Effector CD4-positive, alpha-beta T cell (primary cell): ENCODE measurements at regions not wholly inside any gene's neighbourhood (a gene's known extent, or its start where the extent isn't known, plus 50 kb on each side); places are given as distances from the start of the nearest gene placed in this dataset.
"Not testable (repeated sequence)": the region's sequence is repeated elsewhere in the genome, so short reads cannot be mapped to it uniquely, and the experiment has no call there.

Experiments used
- DNase-seq: peaks from one replicate; pipeline ENCODE4 v3.0.0-alpha.2; 2020

- DNase-seq = not testable (repeated sequence)
Observed at GRCh38 chr14:105740272-105740671, 213.9 kb downstream of the TMEM121 start.

- not testable (repeated sequence) for DNase-seq
Observed at GRCh38 chr14:105740961-105741360, 214.6 kb downstream of the TMEM121 start.

GRCh38 chr14:105741707-105742530 is 215.5 kb downstream of the TMEM121 start:
- not testable (repeated sequence) for DNase-seq

GRCh38 chr14:105742531-105742848 is 216.1 kb downstream of the TMEM121 start:
- no peak for DNase-seq

- DNase-seq = not testable (repeated sequence)
Observed at GRCh38 chr14:105742904-105743701, 216.7 kb downstream of the TMEM121 start.

GRCh38 chr14:105744213-105744787 is 217.9 kb downstream of the TMEM121 start:
- DNase-seq = not testable (repeated sequence)

GRCh38 chr14:105745433-105746123 is 219.2 kb downstream of the TMEM121 start:
- DNase-seq = no peak

- no peak for DNase-seq
Observed at GRCh38 chr14:105746124-105746514, 219.7 kb downstream of the TMEM121 start.

GRCh38 chr14:105746800-105747502 is 220.6 kb downstream of the TMEM121 start:
- not testable (repeated sequence) for DNase-seq

GRCh38 chr14:105747503-105748203 is 221.3 kb downstream of the TMEM121 start:
- not testable (repeated sequence) for DNase-seq

- no peak for DNase-seq
Observed at GRCh38 chr14:105748204-105748578, 221.8 kb downstream of the TMEM121 start.

GRCh38 chr14:105748710-105749109 is 222.3 kb downstream of the TMEM121 start:
- not testable (repeated sequence) for DNase-seq

GRCh38 chr14:105749870-105750541 is 223.6 kb downstream of the TMEM121 start:
- DNase-seq = not testable (repeated sequence)

- DNase-seq = not testable (repeated sequence)
Observed at GRCh38 chr14:105751291-105751751, 224.9 kb downstream of the TMEM121 start.

GRCh38 chr14:105752420-105752819 is 226.0 kb downstream of the TMEM121 start:
- not testable (repeated sequence) for DNase-seq

GRCh38 chr14:105760691-105761344 is 234.4 kb downstream of the TMEM121 start:
- DNase-seq = no peak

- not testable (repeated sequence) for DNase-seq
Observed at GRCh38 chr14:105761345-105761740, 235.0 kb downstream of the TMEM121 start.

- DNase-seq = no peak
Observed at GRCh38 chr14:105761842-105762241, 235.5 kb downstream of the TMEM121 start.

GRCh38 chr14:105762262-105762661 is 235.9 kb downstream of the TMEM121 start:
- DNase-seq = not testable (repeated sequence)

GRCh38 chr14:105764254-105764901 is 238.0 kb downstream of the TMEM121 start:
- not testable (repeated sequence) for DNase-seq
